HL-60 (cell line): ENCODE measurements at regions not wholly inside any gene's neighbourhood (a gene's known extent, or its start where the extent isn't known, plus 50 kb on each side); places are given as distances from the start of the nearest gene placed in this dataset.

Source experiments
- DNase-seq, 2 experiments: peaks; one replicate each; pipeline ENCODE4 v3.0.0-alpha.2; 2010 to 2020; ENCODE audit warnings: low read depth in 1 of 2, low spot score in 1 of 2
- H3K27ac ChIP-seq: fragments of 250-450 bp; sonication (Bioruptor Pico); replicated peaks from 2 replicates; pipeline ENCODE4 v1.5.1; 2020; ENCODE audit warnings: mild to moderate bottlenecking, moderate library complexity
- H3K27me3 ChIP-seq: fragments of 250-450 bp; sonication (Bioruptor Pico); 2 replicates; pipeline ENCODE4 v1.5.1; 2021; ENCODE audit warnings: mild to moderate bottlenecking, moderate library complexity; ENCODE audit not compliant: insufficient read depth, poor library complexity, severe bottlenecking
- H3K4me3 ChIP-seq: replicated peaks from 2 replicates; pipeline ENCODE4 v1.5.1; 2011; ENCODE audit warnings: mild to moderate bottlenecking, control low read depth, low read length; ENCODE audit not compliant: insufficient read depth
- GABPA ChIP-seq: IDR thresholded peaks from 2 replicates; pipeline ENCODE4 v1.6.1; 2012; ENCODE audit warnings: low read depth
- POLR2AphosphoS5 ChIP-seq: IDR thresholded peaks from 2 replicates; pipeline ENCODE4 v1.6.1; 2012; ENCODE audit warnings: low read depth
- SPI1 ChIP-seq: IDR thresholded peaks from 2 replicates; pipeline ENCODE4 v1.6.1; 2012; ENCODE audit warnings: low read depth, mild to moderate bottlenecking, borderline replicate concordance
- TF ChIP-seq, protein P1 (sequence below): IDR thresholded peaks from one replicate; pipeline ENCODE4 v1.5.1; 2011; ENCODE audit warnings: low read length, control low read depth, inconsistent platforms; ENCODE audit not compliant: insufficient read depth
- TF ChIP-seq, protein P2 (sequence below): IDR thresholded peaks from 2 replicates; pipeline ENCODE4 v1.6.1; 2012; ENCODE audit warnings: low read depth; ENCODE audit not compliant: insufficient replicate concordance

DNA sequence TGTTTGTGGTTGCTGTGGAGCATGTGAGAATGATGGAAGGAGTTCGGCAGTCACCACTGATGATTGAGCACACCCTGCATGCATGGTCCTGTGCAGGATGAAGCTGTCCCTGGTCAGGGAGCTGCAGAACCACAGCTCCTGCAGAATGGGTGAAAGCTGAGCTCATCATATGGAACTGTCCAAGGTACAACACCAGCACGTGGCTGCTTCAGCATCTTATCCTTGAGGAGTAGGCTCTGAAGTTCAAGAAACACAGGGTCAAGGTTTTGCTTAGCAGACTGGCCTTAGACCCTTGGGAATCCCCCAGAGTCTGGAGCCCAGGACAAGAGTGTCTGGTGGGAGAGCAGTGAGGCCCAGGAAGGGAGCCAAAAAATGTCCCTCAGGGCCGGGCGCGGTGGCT lies 182.4 kb upstream of the LARGE1 start:
- DNase-seq: no peak
- H3K4me3 ChIP-seq: no peak overlapping the region
- TF ChIP-seq, protein P1, sequence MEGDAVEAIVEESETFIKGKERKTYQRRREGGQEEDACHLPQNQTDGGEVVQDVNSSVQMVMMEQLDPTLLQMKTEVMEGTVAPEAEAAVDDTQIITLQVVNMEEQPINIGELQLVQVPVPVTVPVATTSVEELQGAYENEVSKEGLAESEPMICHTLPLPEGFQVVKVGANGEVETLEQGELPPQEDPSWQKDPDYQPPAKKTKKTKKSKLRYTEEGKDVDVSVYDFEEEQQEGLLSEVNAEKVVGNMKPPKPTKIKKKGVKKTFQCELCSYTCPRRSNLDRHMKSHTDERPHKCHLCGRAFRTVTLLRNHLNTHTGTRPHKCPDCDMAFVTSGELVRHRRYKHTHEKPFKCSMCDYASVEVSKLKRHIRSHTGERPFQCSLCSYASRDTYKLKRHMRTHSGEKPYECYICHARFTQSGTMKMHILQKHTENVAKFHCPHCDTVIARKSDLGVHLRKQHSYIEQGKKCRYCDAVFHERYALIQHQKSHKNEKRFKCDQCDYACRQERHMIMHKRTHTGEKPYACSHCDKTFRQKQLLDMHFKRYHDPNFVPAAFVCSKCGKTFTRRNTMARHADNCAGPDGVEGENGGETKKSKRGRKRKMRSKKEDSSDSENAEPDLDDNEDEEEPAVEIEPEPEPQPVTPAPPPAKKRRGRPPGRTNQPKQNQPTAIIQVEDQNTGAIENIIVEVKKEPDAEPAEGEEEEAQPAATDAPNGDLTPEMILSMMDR: no peak
- no peak for TF ChIP-seq POLR2AphosphoS5
- no peak for TF ChIP-seq SPI1
- TF ChIP-seq, protein P2, sequence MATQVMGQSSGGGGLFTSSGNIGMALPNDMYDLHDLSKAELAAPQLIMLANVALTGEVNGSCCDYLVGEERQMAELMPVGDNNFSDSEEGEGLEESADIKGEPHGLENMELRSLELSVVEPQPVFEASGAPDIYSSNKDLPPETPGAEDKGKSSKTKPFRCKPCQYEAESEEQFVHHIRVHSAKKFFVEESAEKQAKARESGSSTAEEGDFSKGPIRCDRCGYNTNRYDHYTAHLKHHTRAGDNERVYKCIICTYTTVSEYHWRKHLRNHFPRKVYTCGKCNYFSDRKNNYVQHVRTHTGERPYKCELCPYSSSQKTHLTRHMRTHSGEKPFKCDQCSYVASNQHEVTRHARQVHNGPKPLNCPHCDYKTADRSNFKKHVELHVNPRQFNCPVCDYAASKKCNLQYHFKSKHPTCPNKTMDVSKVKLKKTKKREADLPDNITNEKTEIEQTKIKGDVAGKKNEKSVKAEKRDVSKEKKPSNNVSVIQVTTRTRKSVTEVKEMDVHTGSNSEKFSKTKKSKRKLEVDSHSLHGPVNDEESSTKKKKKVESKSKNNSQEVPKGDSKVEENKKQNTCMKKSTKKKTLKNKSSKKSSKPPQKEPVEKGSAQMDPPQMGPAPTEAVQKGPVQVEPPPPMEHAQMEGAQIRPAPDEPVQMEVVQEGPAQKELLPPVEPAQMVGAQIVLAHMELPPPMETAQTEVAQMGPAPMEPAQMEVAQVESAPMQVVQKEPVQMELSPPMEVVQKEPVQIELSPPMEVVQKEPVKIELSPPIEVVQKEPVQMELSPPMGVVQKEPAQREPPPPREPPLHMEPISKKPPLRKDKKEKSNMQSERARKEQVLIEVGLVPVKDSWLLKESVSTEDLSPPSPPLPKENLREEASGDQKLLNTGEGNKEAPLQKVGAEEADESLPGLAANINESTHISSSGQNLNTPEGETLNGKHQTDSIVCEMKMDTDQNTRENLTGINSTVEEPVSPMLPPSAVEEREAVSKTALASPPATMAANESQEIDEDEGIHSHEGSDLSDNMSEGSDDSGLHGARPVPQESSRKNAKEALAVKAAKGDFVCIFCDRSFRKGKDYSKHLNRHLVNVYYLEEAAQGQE: peak; percentile 82

DNA sequence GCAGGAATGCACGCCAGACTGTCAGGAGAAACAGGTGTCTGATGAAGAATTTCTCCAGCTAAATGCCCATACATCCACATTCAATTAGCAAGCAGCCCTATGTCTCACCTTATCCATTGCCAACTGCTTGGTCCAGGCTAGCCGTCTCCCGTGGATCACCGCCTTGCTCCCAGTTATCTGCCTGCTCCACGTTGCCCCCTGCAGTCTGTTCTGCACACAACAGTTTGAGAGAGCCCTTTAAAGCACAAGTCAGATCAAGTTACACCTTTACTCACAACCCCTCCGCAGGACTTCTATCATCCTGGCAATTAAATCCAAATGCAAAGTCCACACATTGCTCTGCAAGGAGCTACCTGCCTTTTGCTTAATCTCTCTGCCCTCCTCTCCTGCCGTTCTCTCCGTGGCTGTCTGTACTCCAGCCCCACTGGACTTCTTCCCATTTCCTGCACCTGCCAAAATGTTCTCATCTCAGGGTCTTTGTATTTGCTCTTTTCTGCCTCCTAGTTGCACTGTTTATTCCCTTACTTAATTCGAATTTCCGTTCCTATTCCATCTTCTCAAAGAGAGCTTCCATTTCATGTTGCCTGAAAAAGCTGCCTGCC lies 185.3 kb upstream of the LARGE1 start:
- peak in 1 of 2 experiments; percentile 20 for DNase-seq
- no peaks in the 10 kb centered on the region for H3K27me3 ChIP-seq
- no peak for TF ChIP-seq SPI1
- TF ChIP-seq, protein P2: no peak
- TF ChIP-seq, protein P1: peak; percentile 53
- no peak for TF ChIP-seq POLR2AphosphoS5
- TF ChIP-seq GABPA: no peak
- H3K27ac ChIP-seq: no peak overlapping the region
- no peak overlapping the region for H3K4me3 ChIP-seq

More for the DNA sequence above, 182.4 kb upstream of the LARGE1 start:
- Histone ChIP-seq H3K27me3 (no peaks in the 10 kb centered on the region), H3K27ac (no peak overlapping the region)

DNA sequence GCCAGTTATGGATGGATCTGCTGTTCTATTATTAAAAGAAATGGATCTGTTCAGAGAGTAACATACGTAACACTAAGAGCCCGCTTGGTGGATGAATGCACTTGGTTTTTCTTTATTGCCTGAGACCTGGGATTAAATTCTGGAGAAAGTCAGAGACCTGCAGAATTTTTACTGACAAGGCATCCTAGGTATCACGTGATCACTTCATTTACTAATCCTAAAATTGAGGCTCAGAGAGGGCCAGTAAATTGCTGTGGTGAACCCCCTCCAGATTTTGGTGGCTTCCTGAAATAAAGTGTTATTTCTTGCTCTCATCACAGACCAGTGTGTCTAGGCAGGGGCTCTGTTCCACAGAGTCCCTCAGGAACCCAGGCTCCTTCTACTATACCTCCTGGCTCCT lies 187.9 kb upstream of the LARGE1 start:
- TF ChIP-seq, protein P2: no peak
- TF ChIP-seq GABPA (no peak), SPI1 (no peak), POLR2AphosphoS5 (no peak)
- TF ChIP-seq, protein P1: no peak
- no peak for DNase-seq
- no peak overlapping the region for H3K4me3 ChIP-seq
- H3K27me3 ChIP-seq: no peaks in the 10 kb centered on the region
- no peak overlapping the region for H3K27ac ChIP-seq
